GM21381 (cell line): ENCODE measurements at regions not wholly inside any gene's neighbourhood (a gene's known extent, or its start where the extent isn't known, plus 50 kb on each side); places are given as distances from the start of the nearest gene placed in this dataset.
"Not testable (repeated sequence)": the region's sequence is repeated elsewhere in the genome, so short reads cannot be mapped to it uniquely, and the experiment has no call there.

ENCODE experiments used
- ATAC-seq: cut with Tn5 transposase; IDR thresholded peaks from one replicate; pipeline ENCODE4 v1.9.1; 2021; ENCODE audit warnings: mild to moderate bottlenecking, moderate library complexity; ENCODE audit not compliant: unreplicated experiment

- ATAC-seq = not testable (repeated sequence)
Measured at GRCh38 chr13:44628826-44629225, 52.7 kb upstream of the TSC22D1 start.

- ATAC-seq = no peak
Measured at GRCh38 chr13:44627441-44627840, 51.3 kb upstream of the TSC22D1 start.

GRCh38 chr13:44626176-44626575, 50.0 kb upstream of the TSC22D1 start:
- ATAC-seq = no peak
